ENCODE measurements at regions not wholly inside any gene's neighbourhood (a gene's known extent, or its start where the extent isn't known, plus 50 kb on each side); places are given as distances from the start of the nearest gene placed in this dataset.
"Not testable (repeated sequence)": the region's sequence is repeated elsewhere in the genome, so short reads cannot be mapped to it uniquely, and the experiment has no call there.

GRCh38 chr18:6569813-6570212 lies 155.1 kb upstream of the L3MBTL4 start:
- no peak for TF ChIP-seq REST (IDR thresholded peaks at IDR 0.05; ENCODE audit: insufficient replicate concordance, low read depth)
- no peak for TF ChIP-seq GABPA (IDR thresholded peaks at IDR 0.05; ENCODE audit: low read depth)
- no peak for TF ChIP-seq CTCF (IDR thresholded peaks at IDR 0.05; ENCODE audit: insufficient read depth, low read length)
- TF ChIP-seq SPI1 (IDR thresholded peaks at IDR 0.05; ENCODE audit: borderline replicate concordance, low read depth), result no peak
- no peak for TF ChIP-seq POLR2AphosphoS5 (IDR thresholded peaks at IDR 0.05; ENCODE audit: low read depth)
- no peak overlapping the region for H3K4me3 ChIP-seq (replicated peaks; ENCODE audit: insufficient read depth, low read length)
- H3K27me3 ChIP-seq (ENCODE audit: insufficient read depth, poor library complexity, severe bottlenecking), result no peaks in the 10 kb centered on the region
- DNase-seq (ENCODE audit: low read depth in 1 of 2, low spot score in 1 of 2), result no peak
- no peak overlapping the region for H3K27ac ChIP-seq (replicated peaks)

- TF ChIP-seq POLR2AphosphoS5 (IDR thresholded peaks at IDR 0.05; ENCODE audit: low read depth) (no peak), GABPA (IDR thresholded peaks at IDR 0.05; ENCODE audit: low read depth) (no peak), SPI1 (IDR thresholded peaks at IDR 0.05; ENCODE audit: borderline replicate concordance, low read depth) (no peak), CTCF (IDR thresholded peaks at IDR 0.05; ENCODE audit: insufficient read depth, low read length) (no peak), REST (IDR thresholded peaks at IDR 0.05; ENCODE audit: insufficient replicate concordance, low read depth) (no peak)
- no peak for DNase-seq (ENCODE audit: low read depth in 1 of 2, low spot score in 1 of 2)
Observed at GRCh38 chr18:6570581-6571238, 156.0 kb upstream of the L3MBTL4 start.

GRCh38 chr18:6571239-6571602 lies 156.5 kb upstream of the L3MBTL4 start:
- no peak overlapping the region for H3K4me3 ChIP-seq (replicated peaks; ENCODE audit: insufficient read depth, low read length)
- DNase-seq (ENCODE audit: low read depth in 1 of 2, low spot score in 1 of 2), result no peak
- no peak overlapping the region for H3K27ac ChIP-seq (replicated peaks)
- TF ChIP-seq CTCF (IDR thresholded peaks at IDR 0.05; ENCODE audit: insufficient read depth, low read length) (no peak), SPI1 (IDR thresholded peaks at IDR 0.05; ENCODE audit: borderline replicate concordance, low read depth) (no peak), GABPA (IDR thresholded peaks at IDR 0.05; ENCODE audit: low read depth) (no peak), REST (IDR thresholded peaks at IDR 0.05; ENCODE audit: insufficient replicate concordance, low read depth) (no peak), POLR2AphosphoS5 (IDR thresholded peaks at IDR 0.05; ENCODE audit: low read depth) (no peak)
- H3K27me3 ChIP-seq (ENCODE audit: insufficient read depth, poor library complexity, severe bottlenecking), result no peaks in the 10 kb centered on the region

More at GRCh38 chr18:6570581-6571238, 156.0 kb upstream of the L3MBTL4 start:
- Histone ChIP-seq H3K4me3 (replicated peaks; ENCODE audit: insufficient read depth, low read length) (no peak overlapping the region), H3K27ac (replicated peaks) (no peak overlapping the region), H3K27me3 (ENCODE audit: insufficient read depth, poor library complexity, severe bottlenecking) (no peaks in the 10 kb centered on the region)

GRCh38 chr18:6572192-6572591 lies 157.3 kb upstream of the ARHGAP28 start:
- DNase-seq (ENCODE audit: low read depth in 1 of 2, low spot score in 1 of 2); H3K27me3 ChIP-seq (ENCODE audit: insufficient read depth, poor library complexity, severe bottlenecking); H3K27ac ChIP-seq (replicated peaks); H3K4me3 ChIP-seq (replicated peaks; ENCODE audit: insufficient read depth, low read length): not testable (repeated sequence)
